Endothelial cell of umbilical vein (primary cell): ENCODE measurements at regions not wholly inside any gene's neighbourhood (a gene's known extent, or its start where the extent isn't known, plus 50 kb on each side); places are given as distances from the start of the nearest gene placed in this dataset.

Experiments used
- BruUV-seq: library from RNA; stranded (reverse); fragments of 400-500 nt; replicated peaks from 2 replicates; lab custom pipeline; 2021; lab: Mats Ljungman, UMichigan
- CTCF ChIA-PET: fragments of 300-600, 350-600 bp; sonication (Branson Sonifier 250); formaldehyde crosslinking; loops from one replicate; lab custom pipeline; 2021; ENCODE audit warnings: antibody characterized with exemption, inconsistent platforms; lab: Charles Lee
- POLR2A ChIA-PET: fragments of 300-600, 350-600 bp; sonication (Branson Sonifier 250); formaldehyde crosslinking; loops from one replicate; lab custom pipeline; 2021; ENCODE audit warnings: antibody characterized with exemption, inconsistent platforms; lab: Charles Lee
- DNase-seq: peaks from one replicate; pipeline ENCODE4 v3.0.0-alpha.2; 2011; ENCODE audit warnings: low read depth, low spot score
- FAIRE-seq: peaks from 2 replicates; lab custom pipeline; 2011; peaks lifted over from hg19 to GRCh38; lab: Jason Lieb, UNC
- H2AFZ ChIP-seq: 2 replicates; pipeline ENCODE4 v1.6.0; 2012; ENCODE audit warnings: low read depth, low read length, control low read depth, inconsistent platforms
- H3K27ac ChIP-seq: 2 replicates; pipeline ENCODE4 v1.5.1; 2011; ENCODE audit warnings: low read depth, mild to moderate bottlenecking, control low read depth, low read length, moderate library complexity; ENCODE audit not compliant: insufficient read depth
- H3K27me3 ChIP-seq, 2 experiments: 2 replicates each; pipeline versions ENCODE4 v1.6.0 to v1.6.1; 2011; ENCODE audit warnings: low read length in 2 of 2, mixed read lengths in 1 of 2; ENCODE audit not compliant: control insufficient read depth in 2 of 2, insufficient read depth in 2 of 2
- H3K36me3 ChIP-seq, 2 experiments: 2 replicates in 1 of 2; 3 replicates in 1 of 2; pipeline ENCODE4 v1.5.1; 2011; ENCODE audit warnings: low read length in 2 of 2, mild to moderate bottlenecking in 1 of 2, moderate library complexity in 1 of 2; ENCODE audit not compliant: control insufficient read depth in 2 of 2, insufficient read depth in 2 of 2; ENCODE audit errors: extremely low read depth in 1 of 2
- H3K4me1 ChIP-seq: 3 replicates; pipeline ENCODE4 v1.5.1; 2011; ENCODE audit warnings: mild to moderate bottlenecking, low read length; ENCODE audit not compliant: control insufficient read depth, insufficient read depth; ENCODE audit errors: extremely low read depth
- H3K4me2 ChIP-seq: 2 replicates; pipeline ENCODE4 v1.6.1; 2011; ENCODE audit warnings: low read length, control low read depth, mixed read lengths; ENCODE audit not compliant: insufficient read depth
- H3K4me3 ChIP-seq, 3 experiments: fragments of 200-600 bp in 1 of 3; sonication (generic), shearing (Covaris generic) in 1 of 3; replicated peaks in 1 of 3; 2 replicates each; pipeline ENCODE4 v1.5.1; 2011 to 2016; ENCODE audit warnings: control low read depth in 3 of 3, low read length in 3 of 3, mild to moderate bottlenecking in 2 of 3, inconsistent platforms in 1 of 3, low read depth in 1 of 3, moderate library complexity in 1 of 3; ENCODE audit not compliant: insufficient read depth in 1 of 3
- H3K79me2 ChIP-seq: 2 replicates; pipeline ENCODE4 v1.6.0; 2012; ENCODE audit warnings: low read length, inconsistent platforms; ENCODE audit not compliant: control insufficient read depth, insufficient read depth
- H3K9ac ChIP-seq: replicated peaks from 2 replicates; pipeline ENCODE3; 2011; ENCODE audit warnings: low read length, control low read depth; ENCODE audit not compliant: insufficient read depth; ENCODE audit errors: extremely low read depth
- H3K9me1 ChIP-seq: replicated peaks from 3 replicates; pipeline ENCODE4 v1.6.0; 2011; ENCODE audit warnings: mild to moderate bottlenecking, low read length; ENCODE audit not compliant: control insufficient read depth, insufficient read depth; ENCODE audit errors: extremely low read depth
- H3K9me3 ChIP-seq: replicated peaks from 2 replicates; pipeline ENCODE4 v1.5.1; 2012; ENCODE audit warnings: low read length, inconsistent platforms; ENCODE audit not compliant: control insufficient read depth, insufficient read depth
- H4K20me1 ChIP-seq: replicated peaks from 2 replicates; pipeline ENCODE3; 2011; ENCODE audit warnings: mild to moderate bottlenecking, low read length; ENCODE audit not compliant: control insufficient read depth, insufficient read depth; ENCODE audit errors: extremely low read depth
- EZH2 ChIP-seq: IDR thresholded peaks from 2 replicates; pipeline ENCODE4 v1.6.1; 2012; ENCODE audit warnings: borderline replicate concordance, low read depth, mild to moderate bottlenecking, moderate library complexity, low read length, inconsistent platforms; ENCODE audit not compliant: severe bottlenecking
- FOS ChIP-seq: IDR thresholded peaks from 2 replicates; pipeline ENCODE4 v1.6.1; 2011; ENCODE audit warnings: mild to moderate bottlenecking, low read length, moderate library complexity, borderline replicate concordance; ENCODE audit not compliant: insufficient read depth
- GATA2 ChIP-seq: IDR thresholded peaks from 2 replicates; pipeline ENCODE4 v1.7.0; 2011; ENCODE audit warnings: low read depth, mild to moderate bottlenecking, moderate library complexity, mixed read lengths, low read length; ENCODE audit not compliant: insufficient read length, insufficient read depth
- JUN ChIP-seq: IDR thresholded peaks from 2 replicates; pipeline ENCODE4 v1.6.1; 2011; ENCODE audit warnings: borderline replicate concordance, low read depth; ENCODE audit not compliant: insufficient read length, insufficient read depth
- MYC ChIP-seq: IDR thresholded peaks from one replicate; pipeline ENCODE4 v1.6.1; 2011; ENCODE audit warnings: mild to moderate bottlenecking, low read depth, low read length
- POLR2A ChIP-seq: IDR thresholded peaks from 2 replicates; pipeline ENCODE4 v1.6.1; 2012; ENCODE audit warnings: low read depth, mild to moderate bottlenecking, control low read depth, low read length
- POLR2AphosphoS5 ChIP-seq: IDR thresholded peaks from 2 replicates; pipeline ENCODE4 v1.6.1; 2012; ENCODE audit warnings: low read depth, mild to moderate bottlenecking, control low read depth, low read length, moderate library complexity; ENCODE audit not compliant: insufficient read depth
- dilution Hi-C: fragments of 300-500 bp; cut with MboI; formaldehyde crosslinking; loops from one replicate; pipeline ENCODE4 v1.15.0; 2019; ENCODE audit warnings: low sequenced_read_pairs; ENCODE audit not compliant: extremely low pct_ligation_motif_present
- intact Hi-C: fragments of 100-400 bp; cut with micrococcal nuclease; formaldehyde crosslinking; loops from one replicate; pipeline ENCODE4 v1.10.0; 2022
- TF ChIP-seq, protein P1 (sequence below), 2 donors: IDR thresholded peaks; 1 replicate in 1 of 2; 2 replicates in 1 of 2; pipeline ENCODE4 v1.5.1; 2011; ENCODE audit warnings: low read length in 2 of 2, mild to moderate bottlenecking in 2 of 2, moderate library complexity in 2 of 2, control low read depth in 1 of 2, inconsistent platforms in 1 of 2, low read depth in 1 of 2; ENCODE audit not compliant: insufficient read depth in 1 of 2; ENCODE audit errors: extremely low read depth in 1 of 2
- TF ChIP-seq, protein P2 (sequence below): IDR thresholded peaks from 2 replicates; pipeline ENCODE4 v1.6.1; 2011; ENCODE audit not compliant: insufficient read depth, insufficient read length

DNA sequence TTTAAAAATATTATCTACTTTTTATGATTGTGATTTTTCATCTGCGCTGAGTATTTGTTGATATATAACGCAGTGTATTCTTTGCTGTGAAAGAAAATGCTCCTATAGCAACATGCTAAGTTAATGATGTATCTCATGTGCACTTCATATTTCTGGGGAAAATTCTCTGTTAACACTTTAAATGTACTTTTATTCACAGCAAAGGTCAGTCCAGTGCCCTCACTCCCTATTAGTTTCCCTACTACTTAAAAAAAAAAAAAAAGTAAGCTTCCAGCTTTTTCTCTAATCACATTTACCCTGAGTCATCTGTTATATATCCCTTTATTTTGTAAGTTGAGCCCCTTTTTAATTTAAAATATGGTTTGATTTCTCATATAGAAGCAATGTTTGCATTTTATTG lies 219.8 kb downstream of the AEBP2 start:
- no peak overlapping the region for H3K27ac ChIP-seq

DNA sequence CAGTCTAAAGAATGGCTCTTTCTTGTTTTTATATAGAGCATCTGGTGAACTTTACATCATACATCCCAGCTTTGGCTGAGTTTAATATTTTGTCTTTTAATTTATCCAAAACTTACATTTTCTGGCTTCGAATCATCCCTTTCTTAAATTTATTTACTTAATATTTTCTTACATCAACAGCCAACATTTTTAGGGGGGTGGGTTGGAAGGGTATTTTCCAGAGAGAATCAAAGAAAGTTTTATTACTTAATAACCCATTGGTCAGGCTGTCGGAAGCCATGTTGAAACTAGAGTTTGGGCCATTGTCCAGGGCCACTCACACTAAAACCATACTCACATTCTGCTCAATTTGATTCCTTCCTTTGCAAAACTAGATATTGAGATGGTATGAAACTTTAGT lies 220.2 kb downstream of the AEBP2 start:
- no peaks in the 10 kb centered on the region for H4K20me1 ChIP-seq
- dilution Hi-C loops (no loop called here), intact Hi-C loops (no loop called here)
- no peaks in the 10 kb centered on the region for H3K79me2 ChIP-seq
- H3K4me2 ChIP-seq = no peak overlapping the region
- H3K27me3 ChIP-seq = no peaks in the 10 kb centered on the region
- H3K9me3 ChIP-seq = no peaks in the 10 kb centered on the region
- no peaks in the 10 kb centered on the region for H3K36me3 ChIP-seq
- H3K9me1 ChIP-seq = no peaks in the 10 kb centered on the region
- no peak for DNase-seq
- FAIRE-seq = no peak
- POLR2A ChIA-PET = no interaction called here
- H2AFZ ChIP-seq = no peak overlapping the region
- peaks cover 2% of the 10 kb centered on the region for H3K4me1 ChIP-seq
- no peak overlapping the region for H3K4me3 ChIP-seq
- no peak overlapping the region for H3K9ac ChIP-seq
- BruUV-seq = no TSS peak
- CTCF ChIA-PET = no interaction called here
- no peak overlapping the region for H3K27ac ChIP-seq
- TF ChIP-seq FOS (no peak), POLR2A (no peak), MYC (no peak), GATA2 (no peak), POLR2AphosphoS5 (no peak), JUN (no peak), EZH2 (no peak)
- TF ChIP-seq, protein P1, sequence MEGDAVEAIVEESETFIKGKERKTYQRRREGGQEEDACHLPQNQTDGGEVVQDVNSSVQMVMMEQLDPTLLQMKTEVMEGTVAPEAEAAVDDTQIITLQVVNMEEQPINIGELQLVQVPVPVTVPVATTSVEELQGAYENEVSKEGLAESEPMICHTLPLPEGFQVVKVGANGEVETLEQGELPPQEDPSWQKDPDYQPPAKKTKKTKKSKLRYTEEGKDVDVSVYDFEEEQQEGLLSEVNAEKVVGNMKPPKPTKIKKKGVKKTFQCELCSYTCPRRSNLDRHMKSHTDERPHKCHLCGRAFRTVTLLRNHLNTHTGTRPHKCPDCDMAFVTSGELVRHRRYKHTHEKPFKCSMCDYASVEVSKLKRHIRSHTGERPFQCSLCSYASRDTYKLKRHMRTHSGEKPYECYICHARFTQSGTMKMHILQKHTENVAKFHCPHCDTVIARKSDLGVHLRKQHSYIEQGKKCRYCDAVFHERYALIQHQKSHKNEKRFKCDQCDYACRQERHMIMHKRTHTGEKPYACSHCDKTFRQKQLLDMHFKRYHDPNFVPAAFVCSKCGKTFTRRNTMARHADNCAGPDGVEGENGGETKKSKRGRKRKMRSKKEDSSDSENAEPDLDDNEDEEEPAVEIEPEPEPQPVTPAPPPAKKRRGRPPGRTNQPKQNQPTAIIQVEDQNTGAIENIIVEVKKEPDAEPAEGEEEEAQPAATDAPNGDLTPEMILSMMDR (IDR thresholded peaks at IDR 0.05; ENCODE audit: extremely low read depth in 1 of 2, insufficient read depth in 1 of 2, low read depth in 1 of 2, low read length in 2 of 2) = no peak
- TF ChIP-seq, protein P2, sequence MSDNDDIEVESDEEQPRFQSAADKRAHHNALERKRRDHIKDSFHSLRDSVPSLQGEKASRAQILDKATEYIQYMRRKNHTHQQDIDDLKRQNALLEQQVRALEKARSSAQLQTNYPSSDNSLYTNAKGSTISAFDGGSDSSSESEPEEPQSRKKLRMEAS = no peak

More for the DNA sequence above, 219.8 kb downstream of the AEBP2 start:
- Histone ChIP-seq H3K4me3 (no peak overlapping the region), H3K9me3 (no peaks in the 10 kb centered on the region), H3K4me2 (no peak overlapping the region), H3K4me1 (peaks cover 2% of the 10 kb centered on the region), H3K9me1 (no peaks in the 10 kb centered on the region), H3K79me2 (no peaks in the 10 kb centered on the region), H3K9ac (no peak overlapping the region), H3K36me3 (no peaks in the 10 kb centered on the region), H3K27me3 (no peaks in the 10 kb centered on the region), H2AFZ (no peak overlapping the region), H4K20me1 (no peaks in the 10 kb centered on the region)
- ChIA-PET POLR2A (no interaction called here), CTCF (no interaction called here)
- no TSS peak for BruUV-seq
- DNase-seq (no peak), FAIRE-seq (no peak)
- TF ChIP-seq GATA2 (no peak), EZH2 (no peak), POLR2A (no peak), JUN (no peak)
- TF ChIP-seq, protein P2 = no peak
- TF ChIP-seq, protein P1 (IDR thresholded peaks at IDR 0.05; ENCODE audit: extremely low read depth in 1 of 2, insufficient read depth in 1 of 2, low read depth in 1 of 2, low read length in 2 of 2) = no peak
- intact Hi-C loops (no loop called here), dilution Hi-C loops (no loop called here)
